Activated CD8-positive, alpha-beta memory T cell treated with anti-CD3 and anti-CD28 coated beads, Interleukin-2, amount 50 U/mL, for 1 hour (primary cell): ENCODE measurements at regions not wholly inside any gene's neighbourhood (a gene's known extent, or its start where the extent isn't known, plus 50 kb on each side); places are given as distances from the start of the nearest gene placed in this dataset.
"Not testable (repeated sequence)": the region's sequence is repeated elsewhere in the genome, so short reads cannot be mapped to it uniquely, and the experiment has no call there.

Source experiments
- DNase-seq: peaks from one replicate; pipeline ENCODE4 v3.0.0-alpha.2; 2020; ENCODE audit errors: extremely low read depth

DNA sequence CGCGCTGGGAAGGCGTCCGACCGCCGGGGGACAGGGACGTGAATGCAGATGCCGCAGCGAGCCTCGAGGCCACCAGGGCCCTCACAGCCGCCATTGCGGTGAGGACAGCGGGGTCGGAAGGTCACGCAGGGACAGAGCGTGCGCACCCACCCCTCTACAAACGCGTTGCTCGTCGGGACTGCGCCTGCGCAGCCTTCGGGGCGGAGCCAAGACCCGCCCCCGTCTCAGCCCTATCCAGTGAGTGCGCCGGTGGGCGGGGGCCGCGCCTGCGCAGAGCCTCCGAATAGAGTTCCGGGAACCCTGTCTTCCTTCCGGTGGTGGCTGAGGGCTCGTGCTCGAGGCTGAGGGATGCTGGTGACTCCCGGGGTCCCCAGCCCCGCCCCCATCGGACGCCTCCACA lies 5393.1 kb upstream of the TPTE start:
- peak; percentile 67 for DNase-seq

DNA sequence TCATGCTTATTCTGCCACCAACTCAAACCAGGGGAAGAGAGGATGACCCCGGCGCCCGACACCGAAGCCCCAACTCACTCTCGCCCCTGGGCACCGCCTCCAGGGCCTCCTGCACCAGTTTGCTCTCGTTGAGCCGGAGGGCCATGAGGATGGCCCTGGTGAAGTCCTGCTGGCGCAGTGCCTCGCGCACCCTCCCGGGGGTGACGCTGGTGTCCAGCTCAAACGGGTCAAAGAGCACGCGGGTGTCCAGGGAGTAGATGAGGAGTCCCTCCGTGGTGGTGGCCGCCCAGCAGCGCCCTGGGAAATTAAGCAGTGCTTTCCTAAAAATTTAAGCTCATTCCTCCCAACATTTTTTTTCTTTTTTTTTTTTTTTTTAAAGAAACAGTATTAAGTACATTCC lies 5387.6 kb upstream of the TPTE start:
- not testable (repeated sequence) for DNase-seq

DNA sequence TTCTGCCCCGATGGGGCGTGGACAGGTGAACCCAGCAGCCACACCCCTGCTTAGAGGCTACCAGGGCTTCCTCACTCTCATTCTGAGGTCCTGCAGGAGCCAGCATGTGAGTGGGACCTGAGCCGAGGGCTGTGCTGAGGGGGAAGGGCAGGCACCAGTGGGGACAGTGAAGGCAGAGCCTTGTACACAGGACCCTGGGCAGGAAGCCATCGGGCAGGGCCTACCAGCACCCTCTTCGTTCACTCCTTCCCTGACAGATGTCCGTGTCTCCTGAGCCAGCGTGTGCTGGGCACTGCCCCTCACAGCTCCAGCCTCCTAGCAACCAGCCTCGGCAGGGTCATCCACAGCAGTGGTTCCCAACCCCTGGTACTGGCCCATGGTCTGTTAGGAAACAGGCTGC lies 5385.0 kb upstream of the TPTE start:
- not testable (repeated sequence) for DNase-seq

DNA sequence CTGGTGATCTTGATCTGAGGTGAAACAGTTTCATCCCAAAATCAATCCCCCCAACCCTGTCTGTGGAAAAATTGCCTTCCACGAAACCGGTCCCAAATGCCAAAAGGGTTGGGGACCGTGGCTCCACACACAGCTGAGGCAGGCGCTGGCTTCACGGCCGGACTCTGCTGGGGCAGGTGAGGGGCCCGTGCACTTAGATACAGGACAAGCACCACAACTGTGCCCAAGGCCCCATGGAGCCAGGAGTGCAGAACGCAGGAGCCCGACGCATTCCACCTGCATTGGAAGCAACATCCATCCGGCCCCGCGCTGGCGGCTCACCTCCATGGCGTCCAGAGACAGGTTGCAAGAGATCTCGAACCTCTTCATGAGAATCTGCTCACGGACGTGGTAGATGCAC lies 5384.4 kb upstream of the TPTE start:
- DNase-seq, result not testable (repeated sequence)

DNA sequence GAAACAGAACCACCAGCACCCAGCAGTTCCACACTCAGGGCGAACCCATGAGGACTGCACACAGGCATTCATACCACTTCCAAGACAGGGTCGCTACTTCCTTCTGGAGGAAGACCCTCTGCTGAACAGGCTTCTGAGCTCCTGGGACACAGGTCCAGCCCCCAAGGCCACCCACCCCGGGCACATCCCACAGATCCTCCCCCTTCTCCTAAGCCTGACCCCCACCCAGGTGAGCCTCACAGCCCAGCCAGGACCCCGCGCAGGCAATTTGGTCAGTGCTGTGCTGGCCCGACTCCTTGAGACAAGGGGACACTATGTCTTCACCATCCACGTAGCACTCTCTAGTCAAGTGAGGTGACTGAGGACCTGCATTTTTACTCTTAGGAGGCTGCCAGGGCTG lies 5382.7 kb upstream of the TPTE start:
- DNase-seq, result not testable (repeated sequence)

DNA sequence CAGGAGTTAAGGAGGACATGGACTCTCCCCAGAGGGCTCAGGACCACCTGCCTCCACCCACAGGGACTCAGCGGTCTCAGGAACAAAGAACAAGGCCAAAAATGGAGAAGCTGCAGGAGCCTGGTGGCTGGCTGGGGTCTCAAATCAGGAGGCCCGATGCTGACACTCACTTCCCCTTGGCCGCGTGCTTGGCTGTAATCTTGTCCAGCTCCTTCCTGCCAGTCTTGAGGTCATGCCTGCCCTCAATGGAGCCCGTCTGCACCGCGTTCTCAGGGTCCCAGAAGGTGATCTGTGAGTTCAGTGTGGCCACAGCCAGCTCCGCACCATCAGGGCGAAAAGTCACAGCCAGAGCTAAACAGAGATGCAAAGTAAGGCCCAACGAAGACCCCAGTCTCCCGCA lies 5381.9 kb upstream of the TPTE start:
- DNase-seq, result not testable (repeated sequence)

DNA sequence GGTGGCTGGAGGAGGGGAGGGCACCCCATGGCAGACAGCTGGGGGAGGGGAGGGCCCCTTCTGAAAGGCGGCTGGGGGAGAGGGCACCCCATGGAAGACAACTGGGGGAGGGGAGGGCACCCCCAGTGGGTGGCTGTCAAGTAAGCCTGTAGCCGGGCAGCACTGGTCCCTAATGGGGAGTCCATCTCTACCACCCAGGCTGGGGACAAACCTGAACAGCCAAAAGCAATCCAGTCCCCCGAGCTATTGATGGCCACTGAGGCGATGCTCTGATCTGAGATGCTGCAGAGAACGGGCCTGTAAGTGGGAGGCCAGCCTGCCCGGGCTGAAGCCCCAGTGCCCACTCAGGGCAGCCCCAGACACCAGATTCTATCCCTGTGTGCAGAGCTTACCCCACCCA lies 5378.4 kb upstream of the TPTE start:
- not testable (repeated sequence) for DNase-seq

DNA sequence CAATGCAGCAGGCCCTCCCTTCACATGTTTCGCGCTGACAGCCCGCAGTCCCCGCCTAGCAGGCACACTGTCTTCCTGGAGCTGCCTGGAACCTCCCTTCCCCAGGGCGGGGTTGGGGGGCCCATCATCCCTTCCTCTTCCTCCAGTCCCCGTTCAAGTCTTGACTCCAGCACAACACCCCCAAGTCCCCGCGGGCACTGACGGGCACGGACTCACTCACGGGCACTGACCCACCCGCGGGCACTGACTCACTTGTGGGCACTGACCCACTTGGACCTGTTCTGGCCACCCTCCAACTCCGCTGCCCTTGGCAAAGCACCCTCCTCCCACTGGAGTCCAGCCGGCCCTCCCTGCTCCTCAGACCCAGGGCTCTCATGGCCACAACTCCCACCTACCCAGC lies 5376.7 kb upstream of the TPTE start:
- DNase-seq, result not testable (repeated sequence)

DNA sequence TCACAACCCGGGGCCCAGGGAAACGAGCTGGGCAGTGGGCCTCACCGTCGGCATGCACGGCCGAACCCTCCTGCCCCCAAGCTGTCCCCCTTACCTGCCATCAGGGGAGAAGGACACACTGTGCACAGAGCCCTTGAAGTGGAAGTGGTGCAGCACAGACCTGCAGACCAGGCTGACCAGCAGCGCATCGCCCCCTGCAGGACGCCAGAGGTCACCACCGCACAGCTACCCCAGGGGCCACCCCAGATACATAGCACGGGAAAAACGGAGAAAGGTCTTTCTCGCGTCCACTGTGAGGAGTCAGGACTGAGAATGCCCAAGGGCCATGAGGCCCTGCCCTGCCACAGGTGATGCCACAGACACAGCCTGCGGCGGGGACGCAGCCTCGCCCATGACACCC lies 5373.7 kb upstream of the TPTE start:
- DNase-seq, result not testable (repeated sequence)

DNA sequence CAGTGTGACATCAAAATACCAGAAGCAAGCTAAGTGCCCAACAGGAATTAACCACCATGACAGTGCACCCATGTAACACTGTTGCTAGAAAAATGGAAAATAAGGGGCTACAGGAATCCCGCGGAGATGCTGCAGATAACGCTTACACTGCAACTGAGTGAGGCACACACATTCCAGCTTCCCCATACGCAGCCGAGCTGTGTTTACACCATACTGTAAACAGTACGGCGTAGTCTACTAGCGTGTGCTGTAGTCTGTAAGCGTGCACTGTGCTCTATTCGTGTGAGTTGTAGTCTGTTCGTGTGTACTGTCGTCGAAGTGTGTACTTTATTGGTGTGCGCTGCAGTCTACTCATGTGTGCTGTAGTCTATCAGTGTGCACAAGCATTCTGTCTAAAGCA lies 5372.2 kb upstream of the TPTE start:
- not testable (repeated sequence) for DNase-seq

DNA sequence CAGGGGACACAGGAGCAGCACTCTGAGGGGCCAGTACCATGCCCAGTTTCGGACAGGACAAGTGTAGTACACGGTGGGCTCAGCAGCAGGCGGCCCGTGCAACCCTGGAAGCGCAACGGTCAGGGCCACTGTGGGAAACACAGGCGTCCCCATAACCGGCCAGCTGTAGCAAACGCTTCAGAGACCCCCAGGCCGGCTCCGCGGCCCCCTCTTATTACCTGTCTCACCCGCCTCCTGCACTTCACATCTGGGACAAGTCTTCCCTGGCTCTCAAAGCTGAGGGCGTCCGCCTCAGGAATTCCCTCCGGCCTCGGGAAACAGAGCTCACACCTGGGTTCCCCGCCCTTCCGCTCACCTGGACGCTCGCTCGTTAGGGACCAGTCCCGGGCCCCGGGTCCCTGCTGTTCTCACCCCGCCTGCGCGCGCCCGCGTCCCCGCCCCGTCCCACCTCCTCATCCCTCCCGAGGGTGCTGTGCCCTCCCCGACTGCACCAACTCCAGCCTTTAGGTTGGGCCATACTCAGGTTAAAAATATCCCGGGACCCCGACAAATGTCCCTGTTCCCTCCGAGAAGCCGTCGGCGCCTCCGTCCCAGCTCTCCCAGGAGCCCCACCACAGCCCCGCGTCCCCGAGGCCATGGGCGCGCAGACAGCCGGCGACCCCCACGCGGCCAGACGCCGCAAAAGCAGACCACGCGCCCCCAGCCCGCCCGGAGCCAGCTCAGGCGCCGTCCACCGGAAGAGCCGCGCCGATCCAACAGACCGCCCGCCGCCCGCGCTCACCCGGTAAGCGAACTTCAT lies 5367.3 kb upstream of the TPTE start:
- DNase-seq, result not testable (repeated sequence)

DNA sequence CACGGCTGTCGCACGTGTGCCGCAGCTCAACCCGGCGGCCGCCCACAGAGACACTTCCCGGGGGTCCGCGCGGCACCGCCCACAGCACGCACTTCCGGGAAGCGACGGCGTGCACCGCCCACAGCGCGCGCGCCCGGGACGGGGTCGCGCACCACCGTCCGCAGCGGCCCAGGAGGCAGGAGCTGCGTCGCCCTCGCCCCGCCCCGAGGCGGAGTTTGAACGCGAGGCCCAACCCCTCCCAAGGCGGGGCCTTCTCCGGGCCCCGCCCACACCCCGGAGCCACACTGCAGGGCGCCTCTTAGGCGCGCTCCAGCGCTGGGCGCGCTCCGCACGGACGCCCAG lies 5366.8 kb upstream of the TPTE start:
- DNase-seq, result not testable (repeated sequence)

DNA sequence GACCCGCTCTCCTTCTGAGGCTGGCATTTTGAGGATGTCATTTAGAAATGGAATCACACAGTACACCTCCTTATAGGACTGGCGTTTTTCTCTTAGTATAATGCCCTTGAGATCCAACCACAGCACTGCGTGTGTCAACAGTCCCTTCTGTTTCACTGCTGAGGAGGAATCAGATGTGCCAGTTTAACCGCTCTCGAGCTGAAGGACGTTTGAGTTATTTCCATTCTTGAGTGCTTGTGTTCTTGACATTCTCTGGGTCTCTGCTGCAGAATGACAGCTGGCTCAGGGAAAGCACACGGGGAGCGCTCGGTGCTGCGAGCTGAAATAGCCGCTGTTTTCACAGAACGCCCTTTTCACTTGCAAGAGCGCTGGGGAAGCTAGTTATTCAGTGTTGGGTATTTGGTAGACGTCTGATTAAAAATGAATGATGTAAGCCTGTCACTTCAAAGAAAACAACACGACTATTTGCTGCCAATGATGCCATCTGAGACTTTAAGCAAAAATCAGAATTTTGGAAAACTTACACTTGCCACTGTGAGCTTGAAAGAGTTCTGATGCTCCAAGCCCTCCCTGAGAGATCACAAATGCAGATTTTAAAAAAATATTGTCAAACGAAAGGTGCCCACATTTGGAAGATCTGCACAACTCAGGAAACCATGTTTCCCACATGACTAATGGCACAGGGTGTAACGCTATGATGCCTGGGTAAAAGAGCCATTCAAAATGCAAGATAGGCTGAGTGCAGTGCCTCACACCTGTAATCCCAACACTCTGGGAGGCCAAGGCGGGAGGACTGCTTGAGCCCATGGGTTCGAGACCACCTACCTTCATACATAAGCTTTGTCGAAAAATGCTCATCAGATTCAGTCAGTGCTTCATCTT lies 5358.4 kb upstream of the TPTE start:
- DNase-seq, result not testable (repeated sequence)

DNA sequence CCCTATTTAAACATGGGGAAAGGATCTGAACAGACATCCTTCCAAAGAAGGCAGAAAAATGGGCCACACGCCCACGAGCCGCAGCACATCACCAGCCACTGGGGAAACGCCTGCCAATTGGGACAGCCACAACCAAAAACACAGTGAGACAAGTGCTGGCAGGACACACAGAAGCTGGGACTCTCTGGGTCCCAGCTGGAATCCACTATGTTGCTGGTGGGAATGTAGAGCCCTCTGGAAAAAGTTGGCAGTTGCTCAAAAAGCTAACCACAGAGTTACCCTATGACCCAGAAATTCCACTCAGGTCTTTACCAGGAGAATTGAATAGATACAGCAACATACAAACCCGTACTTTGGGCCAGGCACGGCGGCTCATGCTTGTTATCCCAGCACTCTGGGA lies 5355.6 kb upstream of the TPTE start:
- DNase-seq, result not testable (repeated sequence)
